ENCODE measurements at regions not wholly inside any gene's neighbourhood (a gene's known extent, or its start where the extent isn't known, plus 50 kb on each side); places are given as distances from the start of the nearest gene placed in this dataset.

GRCh38 chr4:176443646-176444409 is 124.1 kb downstream of the SPCS3 start:
- no peak for TF ChIP-seq CTCF (IDR thresholded peaks at IDR 0.05)

GRCh38 chr4:176444741-176445140 is 125.0 kb downstream of the SPCS3 start:
- no peak for TF ChIP-seq CTCF (IDR thresholded peaks at IDR 0.05)

- no peak for TF ChIP-seq CTCF (IDR thresholded peaks at IDR 0.05)
Observed at GRCh38 chr4:176448761-176449160, 129.0 kb downstream of the SPCS3 start.

DNA sequence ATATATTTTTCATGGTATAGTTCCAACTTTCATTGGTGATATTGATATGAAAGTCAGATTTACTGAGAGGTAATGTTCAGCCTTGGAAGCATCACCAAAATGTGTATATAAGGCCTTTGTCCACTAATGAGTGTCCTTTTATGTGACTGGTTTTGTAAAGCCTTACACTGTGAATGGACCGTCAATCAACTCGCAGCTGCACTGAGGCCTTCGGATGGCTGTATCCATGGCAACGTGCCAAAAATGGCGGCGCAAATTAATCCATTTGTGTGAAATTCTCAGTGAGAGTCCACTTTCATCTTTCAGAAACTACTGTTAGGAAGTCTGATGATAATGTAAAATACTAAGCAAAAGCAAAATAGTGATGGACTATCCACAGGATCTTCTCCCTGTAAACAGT is 131.7 kb downstream of the SPCS3 start:
- no peak for TF ChIP-seq CTCF (IDR thresholded peaks at IDR 0.05)

DNA sequence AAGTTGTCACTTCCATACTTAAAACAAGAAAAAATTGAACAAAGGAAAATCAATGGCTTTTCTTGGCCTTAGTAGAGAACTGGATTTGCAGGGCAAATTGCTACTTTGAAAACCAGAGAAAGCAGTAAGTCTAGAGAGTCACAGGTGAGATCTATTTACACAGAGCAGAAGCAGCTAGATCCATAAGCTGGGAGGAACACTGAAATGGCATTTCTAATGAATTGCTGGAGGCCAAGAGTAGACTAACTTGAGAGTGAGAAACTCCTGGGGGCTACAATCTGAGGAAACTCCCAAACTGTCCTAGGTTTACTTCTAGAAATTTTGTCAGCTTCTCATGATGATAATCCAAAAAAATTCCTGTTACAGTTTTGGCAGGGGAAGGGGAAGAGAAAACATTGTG is 133.3 kb downstream of the SPCS3 start:
- TF ChIP-seq CTCF (IDR thresholded peaks at IDR 0.05), result no peak

DNA sequence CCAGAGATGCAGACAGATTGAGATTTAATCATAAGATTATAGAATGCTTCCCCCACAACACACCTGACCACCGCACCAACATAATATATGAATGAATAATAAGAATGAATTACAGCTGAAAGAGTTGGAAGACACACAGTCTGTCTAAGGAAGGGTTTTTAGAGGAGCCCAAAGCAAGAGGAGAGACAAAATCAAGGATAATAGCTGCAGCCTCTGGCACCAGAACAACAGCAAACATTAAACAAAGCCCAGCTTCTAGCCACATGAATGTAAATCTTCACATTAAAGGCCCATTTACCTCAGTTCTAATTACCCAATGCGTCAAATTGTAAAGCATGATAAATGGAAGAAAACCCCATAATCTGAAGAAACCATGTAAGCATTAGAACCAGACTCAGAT is 133.9 kb downstream of the SPCS3 start:
- no peak for TF ChIP-seq CTCF (IDR thresholded peaks at IDR 0.05)

- no peak for TF ChIP-seq CTCF (IDR thresholded peaks at IDR 0.05)
Observed at GRCh38 chr4:176464748-176465147, 145.0 kb downstream of the SPCS3 start.

GRCh38 chr4:176467001-176467400 is 147.2 kb downstream of the SPCS3 start:
- TF ChIP-seq CTCF (IDR thresholded peaks at IDR 0.05), result no peak
